HG02798 (cell line): ENCODE measurements at regions not wholly inside any gene's neighbourhood (a gene's known extent, or its start where the extent isn't known, plus 50 kb on each side); places are given as distances from the start of the nearest gene placed in this dataset.

Source experiments
- ATAC-seq: cut with Tn5 transposase; IDR thresholded peaks from one replicate; pipeline ENCODE4 v1.9.1; 2021; ENCODE audit warnings: mild to moderate bottlenecking; ENCODE audit not compliant: unreplicated experiment, poor library complexity

- ATAC-seq: no peak
These were observed 959.1 kb downstream of the CDH11 start for GRCh38 chr16:64162613-64163375.

- ATAC-seq: no peak
These were observed 961.9 kb downstream of the CDH11 start for GRCh38 chr16:64159976-64160375.

- ATAC-seq: no peak
These were observed 962.8 kb downstream of the CDH11 start for GRCh38 chr16:64158941-64159588.

- ATAC-seq: no peak
These were observed 968.1 kb downstream of the CDH11 start for GRCh38 chr16:64153718-64154117.

- ATAC-seq: no peak
These were observed 969.7 kb downstream of the CDH11 start for GRCh38 chr16:64151990-64152767.

- no peak for ATAC-seq
These were observed 971.7 kb downstream of the CDH11 start for GRCh38 chr16:64150193-64150592.

GRCh38 chr16:64149756-64150155, 972.1 kb downstream of the CDH11 start:
- no peak for ATAC-seq

- no peak for ATAC-seq
These were observed 973.5 kb downstream of the CDH11 start for GRCh38 chr16:64148356-64148755.

- no peak for ATAC-seq
These were observed 973.9 kb downstream of the CDH11 start for GRCh38 chr16:64147941-64148340.

- no peak for ATAC-seq
These were observed 977.2 kb downstream of the CDH11 start for GRCh38 chr16:64144617-64145016.

GRCh38 chr16:64138621-64139020, 983.2 kb downstream of the CDH11 start:
- ATAC-seq: no peak

- no peak for ATAC-seq
These were observed 983.9 kb downstream of the CDH11 start for GRCh38 chr16:64138006-64138405.

- ATAC-seq: no peak
These were observed 985.1 kb downstream of the CDH11 start for GRCh38 chr16:64136743-64137142.

- no peak for ATAC-seq
These were observed 985.5 kb downstream of the CDH11 start for GRCh38 chr16:64136314-64136713.

- no peak for ATAC-seq
These were observed 988.5 kb downstream of the CDH11 start for GRCh38 chr16:64133366-64133765.

GRCh38 chr16:64132759-64133361, 989.0 kb downstream of the CDH11 start:
- ATAC-seq: no peak

GRCh38 chr16:64132190-64132589, 989.7 kb downstream of the CDH11 start:
- no peak for ATAC-seq

- ATAC-seq: no peak
These were observed 990.4 kb downstream of the CDH11 start for GRCh38 chr16:64131423-64131822.

GRCh38 chr16:64130140-64130539, 991.7 kb downstream of the CDH11 start:
- ATAC-seq: no peak

GRCh38 chr16:64122177-64122576, 999.7 kb downstream of the CDH11 start:
- no peak for ATAC-seq

- no peak for ATAC-seq
These were observed 1000.4 kb downstream of the CDH11 start for GRCh38 chr16:64121473-64121872.
